Adrenal gland (tissue), 9 donors: ENCODE measurements at regions not wholly inside any gene's neighbourhood (a gene's known extent, or its start where the extent isn't known, plus 50 kb on each side); places are given as distances from the start of the nearest gene placed in this dataset.

Experiments used
- DNase-seq, 7 donors: peaks; one replicate each; pipeline ENCODE4 v3.0.0-alpha.2; 2019 to 2020
- H3K27ac ChIP-seq, 5 donors: fragments of 200-600 bp; sonication (generic) in 4 of 5; 1 replicate in 3 of 5; 2 replicates in 2 of 5; pipeline versions ENCODE4 v1.5.1 to v1.8.0; 2016 to 2020; ENCODE audit warnings: mild to moderate bottlenecking in 1 of 5
- H3K27me3 ChIP-seq: fragments of 200-600 bp; 2 replicates; pipeline ENCODE4 v1.8.0; 2021
- H3K36me3 ChIP-seq, 2 donors: fragments of 200-600 bp; replicated peaks in 1 of 2; 1 replicate in 1 of 2; 2 replicates in 1 of 2; pipeline versions ENCODE4 v1.5.1 to v1.8.0; 2018 to 2022
- H3K4me1 ChIP-seq, 2 donors: fragments of 200-600 bp; replicated peaks in 1 of 2; 1 replicate in 1 of 2; 2 replicates in 1 of 2; pipeline versions ENCODE4 v1.5.1 to v1.8.0; 2018 to 2021
- H3K4me3 ChIP-seq, 4 donors: fragments of 200-600 bp; sonication (generic) in 3 of 4; one replicate each; pipeline ENCODE4 v1.5.1; 2016 to 2018
- H3K9me3 ChIP-seq, 3 donors: fragments of 200-600 bp; sonication (generic) in 1 of 3; replicated peaks in 1 of 3; 1 replicate in 2 of 3; 2 replicates in 1 of 3; pipeline versions ENCODE4 v1.5.1 to v1.8.0; 2016 to 2021
- POLR2A ChIP-seq, 2 donors: fragments of 450-650 bp; IDR thresholded peaks; one replicate each; pipeline ENCODE4 v1.6.1; 2017; ENCODE audit warnings: antibody characterized with exemption in 2 of 2, mild to moderate bottlenecking in 2 of 2, moderate library complexity in 1 of 2
- WGBS, 4 donors: extraction: QIAGEN DNeasy Blood & Tissue Kit in 2 of 4; methylation state at CpG; one replicate each; pipeline versions ENCODE4 v1.1.5 to v1.1.7; 2013 to 2017; 5-methylcytosine and 5-hydroxymethylcytosine counted together
- intact Hi-C, 2 donors: fragments of 100-400 bp; cut with DNase I; formaldehyde crosslinking; loops; one replicate each; pipeline versions ENCODE4 v1.14.1 to v1.15.0; 2022 to 2023
- TF ChIP-seq, protein P1 (sequence below), 6 experiments: fragments of 450-650 bp in 4 of 6; fragments of 200-600 bp in 2 of 6; sonication (generic) in 1 of 6; IDR thresholded peaks; 1 replicate in 5 of 6; 2 replicates in 1 of 6; pipeline versions ENCODE4 v1.5.1 to v1.8.0; 2016 to 2021; ENCODE audit warnings: antibody characterized with exemption in 6 of 6, mild to moderate bottlenecking in 2 of 6, moderate library complexity in 1 of 6
- donor health status: healthy with polysubstance abuse.
- donor health status: Bipolar disorder and iron deficiency.
- donor health status: DM: yes; HTN: yes; CAD: no.
- donor health status: DM: no; HTN: no; CAD: no.
- donor health status: DM: no; HTN: no; CAD: no.

DNA sequence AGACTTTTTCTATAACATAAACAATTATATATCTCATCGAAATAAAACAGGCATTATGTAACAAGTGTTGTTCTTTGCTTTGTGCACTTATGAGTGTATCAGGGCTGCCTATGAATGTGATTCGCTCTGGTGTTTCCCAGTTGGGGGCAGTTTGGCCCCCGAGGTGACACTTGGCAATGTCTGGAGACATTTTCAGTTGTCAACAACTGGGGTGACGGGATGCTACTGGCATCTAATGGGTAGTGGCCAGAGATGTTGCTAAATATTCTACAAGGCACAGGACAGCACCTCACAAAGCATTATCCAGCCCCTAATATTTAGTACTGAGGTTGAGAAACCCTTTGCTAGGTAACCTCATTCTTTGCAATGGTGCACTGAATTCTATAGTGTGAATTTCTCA, 83.3 kb downstream of the PLCE1 start:
- Histone ChIP-seq H3K9me3 (no peaks in the 10 kb centered on the region), H3K27ac (no peak overlapping the region), H3K4me3 (no peak overlapping the region), H3K4me1 (peaks cover 0 to 8% of the 10 kb centered on the region in 2 donors), H3K27me3 (no peaks in the 10 kb centered on the region), H3K36me3 (no peaks in the 10 kb centered on the region)
- intact Hi-C loops, result loop anchor here in 1 of 2 donors (10.0 kb wide), 2 partner anchors 158 to 368 kb away; no protein-coding TSS in a partner anchor
- 70 to 72% (median 71%) methylated on average over 4 of the region's 4 CpGs for WGBS, 4 donors
- no peak for DNase-seq
- TF ChIP-seq POLR2A (IDR thresholded peaks at IDR 0.05), result no peak
- TF ChIP-seq, protein P1, sequence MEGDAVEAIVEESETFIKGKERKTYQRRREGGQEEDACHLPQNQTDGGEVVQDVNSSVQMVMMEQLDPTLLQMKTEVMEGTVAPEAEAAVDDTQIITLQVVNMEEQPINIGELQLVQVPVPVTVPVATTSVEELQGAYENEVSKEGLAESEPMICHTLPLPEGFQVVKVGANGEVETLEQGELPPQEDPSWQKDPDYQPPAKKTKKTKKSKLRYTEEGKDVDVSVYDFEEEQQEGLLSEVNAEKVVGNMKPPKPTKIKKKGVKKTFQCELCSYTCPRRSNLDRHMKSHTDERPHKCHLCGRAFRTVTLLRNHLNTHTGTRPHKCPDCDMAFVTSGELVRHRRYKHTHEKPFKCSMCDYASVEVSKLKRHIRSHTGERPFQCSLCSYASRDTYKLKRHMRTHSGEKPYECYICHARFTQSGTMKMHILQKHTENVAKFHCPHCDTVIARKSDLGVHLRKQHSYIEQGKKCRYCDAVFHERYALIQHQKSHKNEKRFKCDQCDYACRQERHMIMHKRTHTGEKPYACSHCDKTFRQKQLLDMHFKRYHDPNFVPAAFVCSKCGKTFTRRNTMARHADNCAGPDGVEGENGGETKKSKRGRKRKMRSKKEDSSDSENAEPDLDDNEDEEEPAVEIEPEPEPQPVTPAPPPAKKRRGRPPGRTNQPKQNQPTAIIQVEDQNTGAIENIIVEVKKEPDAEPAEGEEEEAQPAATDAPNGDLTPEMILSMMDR (IDR thresholded peaks at IDR 0.05), result no peak

DNA sequence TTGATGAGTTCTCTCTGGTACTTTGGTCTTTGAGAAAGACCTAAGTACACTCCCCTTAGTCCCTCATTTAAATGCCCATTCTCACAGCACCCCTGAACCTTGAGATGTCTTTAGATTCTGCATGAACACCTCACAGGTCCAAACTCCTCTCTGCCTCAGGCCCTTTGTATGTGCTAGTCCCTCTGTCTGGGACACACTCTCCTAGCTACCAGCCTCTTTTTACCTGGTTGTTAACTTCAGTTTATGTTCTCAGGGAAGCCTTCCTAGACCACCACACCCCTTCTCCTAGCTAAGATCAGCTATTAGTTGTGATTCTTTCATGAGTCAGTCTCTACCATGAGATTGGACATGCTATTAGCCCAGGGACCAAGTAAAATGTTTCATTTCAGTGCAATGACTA, 86.4 kb downstream of the PLCE1 start:
- H3K27me3 ChIP-seq, result no peaks in the 10 kb centered on the region
- TF ChIP-seq POLR2A (IDR thresholded peaks at IDR 0.05), result no peak
- TF ChIP-seq, protein P1 (IDR thresholded peaks at IDR 0.05), result no peak
- no peaks in the 10 kb centered on the region for H3K9me3 ChIP-seq
- no peaks in the 10 kb centered on the region for H3K36me3 ChIP-seq
- H3K4me1 ChIP-seq, result peaks cover 0 to 8% of the 10 kb centered on the region in 2 donors
- intact Hi-C loops, result no loop called here
- DNase-seq, result no peak
- no peak overlapping the region for H3K27ac ChIP-seq
- no peak overlapping the region for H3K4me3 ChIP-seq

DNA sequence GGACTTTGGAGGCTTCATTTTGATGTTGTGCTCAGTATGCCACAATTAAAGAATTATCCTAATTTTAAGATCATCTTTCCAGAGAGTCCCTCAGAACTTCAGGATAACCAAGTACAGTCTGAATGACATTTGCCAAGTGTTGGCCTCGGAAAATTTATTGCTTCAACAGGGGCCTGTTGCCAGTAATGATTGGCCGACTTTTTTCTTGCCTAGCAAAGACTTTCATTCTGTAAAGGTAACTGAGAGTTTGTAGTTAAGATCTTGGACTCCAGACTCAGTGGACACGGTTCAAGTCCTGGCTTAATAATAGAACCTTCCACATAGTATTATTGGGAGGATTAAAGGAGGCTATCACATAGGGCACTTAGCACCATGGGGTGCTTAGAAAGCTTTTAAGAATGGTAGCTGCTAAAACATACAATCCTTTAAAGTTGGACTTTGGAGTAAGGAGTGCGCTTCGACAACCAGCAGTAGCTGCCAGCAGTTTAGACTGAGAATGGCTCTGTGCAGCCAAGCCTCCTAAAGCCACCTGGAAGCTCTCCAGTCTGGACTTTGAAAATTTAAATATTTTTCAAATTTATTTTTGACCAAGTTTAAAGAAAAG, 90.0 kb downstream of the PLCE1 start:
- no peaks in the 10 kb centered on the region for H3K27me3 ChIP-seq
- WGBS, 4 donors, result 81 to 87% (median 84%) methylated on average over 5 of the region's 5 CpGs
- intact Hi-C loops, result no loop called here
- no peaks in the 10 kb centered on the region for H3K4me1 ChIP-seq
- H3K36me3 ChIP-seq, result no peaks in the 10 kb centered on the region
- DNase-seq, result no peak
- H3K9me3 ChIP-seq, result no peaks in the 10 kb centered on the region
- no peak overlapping the region for H3K4me3 ChIP-seq
- no peak overlapping the region for H3K27ac ChIP-seq
- TF ChIP-seq POLR2A (IDR thresholded peaks at IDR 0.05), result no peak
- TF ChIP-seq, protein P1 (IDR thresholded peaks at IDR 0.05), result no peak

DNA sequence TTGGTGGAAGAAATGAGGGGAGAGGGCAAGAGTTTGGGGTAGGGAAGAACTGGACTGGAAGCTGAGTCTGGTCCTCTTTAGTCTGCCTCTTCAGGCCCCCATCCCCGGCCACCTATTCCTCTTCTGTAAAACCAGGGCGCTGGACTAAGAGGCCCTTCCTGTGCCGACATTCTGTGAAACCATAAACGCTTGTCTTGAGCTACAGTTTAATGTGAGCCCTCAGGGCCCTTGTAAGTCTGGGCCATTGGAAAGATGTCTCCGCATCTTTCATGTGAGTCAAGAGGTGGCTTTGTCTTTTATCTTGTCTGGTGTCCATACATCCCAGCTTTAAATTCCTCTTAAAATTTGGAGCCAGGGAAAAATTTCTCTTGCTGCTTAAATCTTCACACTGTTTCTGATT, 90.6 kb downstream of the PLCE1 start:
- Histone ChIP-seq H3K9me3 (no peaks in the 10 kb centered on the region), H3K36me3 (no peaks in the 10 kb centered on the region), H3K4me3 (no peak overlapping the region), H3K27ac (no peak overlapping the region), H3K27me3 (no peaks in the 10 kb centered on the region), H3K4me1 (peaks cover 0 to 3% of the 10 kb centered on the region in 2 donors)
- TF ChIP-seq, protein P1 (IDR thresholded peaks at IDR 0.05), result no peak
- no peak for TF ChIP-seq POLR2A (IDR thresholded peaks at IDR 0.05)
- no peak for DNase-seq
- intact Hi-C loops, result no loop called here
- WGBS, 4 donors, result 89 to 92% (median 91%) methylated on average over 5 of the region's 5 CpGs
